Epithelial cell of esophagus (primary cell): ENCODE measurements at regions not wholly inside any gene's neighbourhood (a gene's known extent, or its start where the extent isn't known, plus 50 kb on each side); places are given as distances from the start of the nearest gene placed in this dataset.
"Not testable (repeated sequence)": the region's sequence is repeated elsewhere in the genome, so short reads cannot be mapped to it uniquely, and the experiment has no call there.

Source experiments
- DNase-seq: peaks from one replicate; pipeline ENCODE4 v3.0.0; 2010; ENCODE audit warnings: low read depth
- H3K4me3 ChIP-seq: 2 replicates; pipeline ENCODE4 v1.5.1; 2011; ENCODE audit warnings: mild to moderate bottlenecking, low read length, control low read depth
- TF ChIP-seq, protein P1 (sequence below): IDR thresholded peaks from 2 replicates; pipeline ENCODE4 v1.5.1; 2011; ENCODE audit warnings: low read depth, mild to moderate bottlenecking, low read length, control low read depth, inconsistent platforms; ENCODE audit not compliant: insufficient read depth; ENCODE audit errors: missing control alignments

GRCh38 chr4:42308247-42308646, 89.0 kb upstream of the SHISA3 start:
- TF ChIP-seq, protein P1, sequence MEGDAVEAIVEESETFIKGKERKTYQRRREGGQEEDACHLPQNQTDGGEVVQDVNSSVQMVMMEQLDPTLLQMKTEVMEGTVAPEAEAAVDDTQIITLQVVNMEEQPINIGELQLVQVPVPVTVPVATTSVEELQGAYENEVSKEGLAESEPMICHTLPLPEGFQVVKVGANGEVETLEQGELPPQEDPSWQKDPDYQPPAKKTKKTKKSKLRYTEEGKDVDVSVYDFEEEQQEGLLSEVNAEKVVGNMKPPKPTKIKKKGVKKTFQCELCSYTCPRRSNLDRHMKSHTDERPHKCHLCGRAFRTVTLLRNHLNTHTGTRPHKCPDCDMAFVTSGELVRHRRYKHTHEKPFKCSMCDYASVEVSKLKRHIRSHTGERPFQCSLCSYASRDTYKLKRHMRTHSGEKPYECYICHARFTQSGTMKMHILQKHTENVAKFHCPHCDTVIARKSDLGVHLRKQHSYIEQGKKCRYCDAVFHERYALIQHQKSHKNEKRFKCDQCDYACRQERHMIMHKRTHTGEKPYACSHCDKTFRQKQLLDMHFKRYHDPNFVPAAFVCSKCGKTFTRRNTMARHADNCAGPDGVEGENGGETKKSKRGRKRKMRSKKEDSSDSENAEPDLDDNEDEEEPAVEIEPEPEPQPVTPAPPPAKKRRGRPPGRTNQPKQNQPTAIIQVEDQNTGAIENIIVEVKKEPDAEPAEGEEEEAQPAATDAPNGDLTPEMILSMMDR: no peak
- DNase-seq: no peak
- no peak overlapping the region for H3K4me3 ChIP-seq

DNA sequence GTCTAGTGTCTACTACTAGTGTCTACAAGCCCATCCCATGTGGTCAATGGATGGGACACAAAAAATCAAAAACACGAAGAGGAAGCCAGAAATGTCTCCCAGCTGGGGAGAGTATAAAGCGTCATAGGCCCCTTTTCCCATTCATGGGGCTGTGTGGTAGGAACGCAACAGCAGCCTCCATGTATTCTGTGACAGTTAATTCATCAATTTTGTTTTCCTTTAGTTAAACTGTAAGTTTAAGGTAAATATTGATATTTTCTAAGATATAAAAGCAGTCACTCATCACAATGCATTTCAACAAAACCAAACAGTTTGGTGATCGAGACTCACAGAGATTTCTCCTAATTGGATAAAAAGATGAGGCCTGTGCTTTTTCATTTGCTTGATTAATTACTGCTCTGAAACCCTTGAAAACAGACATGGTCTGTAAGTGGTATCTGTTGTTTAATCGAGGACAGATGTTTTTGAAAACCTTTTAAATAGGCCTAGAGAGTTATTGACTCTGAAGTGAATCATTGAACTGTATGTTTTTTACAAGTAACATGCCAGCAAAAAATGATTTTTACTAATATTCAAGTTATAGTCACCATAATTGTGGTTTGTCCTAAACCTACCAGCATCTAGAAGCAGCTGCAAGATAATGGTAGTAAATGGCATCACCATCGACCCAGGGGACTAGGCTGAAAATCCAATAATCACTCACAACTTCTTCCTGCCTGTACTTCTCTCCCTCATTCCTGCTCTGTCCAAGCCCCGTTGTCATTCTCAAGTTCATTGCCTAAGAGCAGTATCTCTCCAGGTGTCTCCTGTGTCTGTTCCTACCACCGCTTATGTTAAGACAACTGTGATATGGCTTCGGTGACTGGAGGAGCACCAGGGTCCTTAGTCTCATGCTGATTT, 87.7 kb upstream of the SHISA3 start:
- TF ChIP-seq, protein P1: no peak
- H3K4me3 ChIP-seq: no peak overlapping the region
- no peak for DNase-seq

DNA sequence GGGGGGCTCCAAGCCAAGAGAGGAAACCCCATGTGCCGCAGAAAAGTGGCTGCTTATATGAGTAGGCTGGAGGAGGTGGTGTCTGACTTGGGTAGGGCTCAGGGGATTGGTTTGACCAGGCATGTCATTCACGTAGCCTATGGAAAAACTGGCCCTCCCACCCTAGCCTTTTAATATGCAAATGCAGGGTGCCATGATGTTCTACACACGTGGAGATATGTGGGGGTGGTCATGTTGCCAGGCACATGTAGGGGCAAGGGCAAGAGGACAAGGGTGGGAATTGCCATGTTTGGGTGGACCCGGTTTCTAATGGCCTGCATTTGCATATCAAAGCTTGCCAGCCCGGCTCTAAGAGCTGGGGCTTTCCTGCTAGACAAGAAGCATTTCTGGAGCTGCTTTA, 86.9 kb upstream of the SHISA3 start:
- TF ChIP-seq, protein P1: no peak
- no peak for DNase-seq
- H3K4me3 ChIP-seq: no peak overlapping the region

- DNase-seq: no peak
- no peak overlapping the region for H3K4me3 ChIP-seq
- TF ChIP-seq, protein P1: no peak
Measured at GRCh38 chr4:42310806-42311205, 86.5 kb upstream of the SHISA3 start.

GRCh38 chr4:42311591-42311990, 85.7 kb upstream of the SHISA3 start:
- H3K4me3 ChIP-seq: no peak overlapping the region
- no peak for DNase-seq
- TF ChIP-seq, protein P1: no peak

DNA sequence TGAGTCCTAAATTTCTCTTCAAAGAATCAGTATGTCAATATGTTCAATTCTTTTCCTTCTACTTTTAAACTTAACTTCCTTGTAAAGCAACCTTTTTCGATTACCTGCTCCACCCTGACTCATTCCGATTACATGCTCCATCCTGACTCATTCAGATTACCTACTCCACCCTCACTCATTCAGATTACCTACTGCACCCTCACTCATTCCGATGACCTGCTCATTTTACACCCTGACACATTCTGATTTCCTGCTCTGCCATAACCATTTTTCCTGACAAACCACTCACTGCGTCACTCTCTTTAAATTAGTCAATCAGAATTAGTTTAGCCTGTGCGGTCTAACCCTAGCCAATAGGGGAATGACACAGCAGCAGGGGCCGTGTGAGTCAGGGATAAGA, 83.9 kb upstream of the SHISA3 start:
- H3K4me3 ChIP-seq: not testable (repeated sequence)
- DNase-seq: peak; percentile 54

GRCh38 chr4:42313872-42314271, 83.4 kb upstream of the SHISA3 start:
- H3K4me3 ChIP-seq: no peak overlapping the region
- DNase-seq: no peak
- TF ChIP-seq, protein P1: no peak
